GM18870 (cell line): ENCODE measurements at regions not wholly inside any gene's neighbourhood (a gene's known extent, or its start where the extent isn't known, plus 50 kb on each side); places are given as distances from the start of the nearest gene placed in this dataset.

Source experiments
- ATAC-seq: cut with Tn5 transposase; IDR thresholded peaks from one replicate; pipeline ENCODE4 v1.9.1; 2021; ENCODE audit warnings: moderate library complexity; ENCODE audit not compliant: unreplicated experiment

DNA sequence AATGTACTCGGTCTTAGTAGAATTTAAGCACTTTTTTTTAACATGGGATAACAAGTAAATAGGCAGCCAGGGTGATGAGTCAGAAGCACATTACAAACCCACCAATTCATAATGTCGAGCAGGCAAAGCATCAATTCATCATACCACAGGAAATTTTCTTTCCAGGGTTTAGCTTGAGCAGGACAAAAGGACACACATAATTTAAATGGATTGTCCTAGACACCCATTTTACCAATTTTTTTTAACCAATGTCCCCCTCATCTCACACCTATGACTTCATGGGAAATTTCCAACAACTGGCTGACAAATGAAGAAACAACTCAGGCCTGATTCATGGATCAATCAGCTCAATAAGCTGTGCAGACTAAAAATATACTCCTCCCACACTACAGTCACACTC is 58.8 kb upstream of the FOXG1 start:
- ATAC-seq = no peak

DNA sequence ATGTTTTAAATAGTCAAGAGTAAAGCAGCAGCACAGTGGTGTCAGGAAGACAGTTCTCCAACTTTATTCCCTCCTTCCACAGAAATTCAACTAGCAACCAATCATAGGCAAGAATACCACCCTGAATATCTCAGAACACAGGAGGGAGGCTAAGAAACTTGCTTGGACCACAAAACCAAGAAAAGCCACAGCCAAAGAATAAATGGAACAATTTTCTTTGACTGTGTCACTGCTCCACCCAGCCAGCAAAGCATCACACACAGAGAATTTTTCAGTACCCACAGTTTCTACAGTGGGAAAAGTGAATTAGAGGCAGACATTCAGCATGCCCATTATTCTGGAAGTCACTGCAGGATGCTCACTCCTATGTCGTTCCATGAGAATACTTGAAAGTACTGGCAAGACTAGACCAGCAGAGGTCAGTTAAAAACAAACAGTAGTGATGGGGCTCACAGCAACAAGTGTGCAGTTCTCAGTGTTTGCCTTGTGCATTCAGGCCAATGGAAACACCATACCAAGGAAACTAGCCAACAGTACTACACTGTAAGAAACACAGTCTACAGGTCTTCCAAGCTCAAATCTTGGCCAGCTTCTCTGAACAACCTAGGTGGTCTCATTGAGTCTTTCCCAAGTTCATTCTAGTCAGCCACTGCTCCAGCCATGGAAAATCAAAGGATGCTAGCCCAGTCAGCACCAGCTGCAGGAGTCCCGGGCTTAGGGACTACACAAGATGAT is 56.8 kb upstream of the FOXG1 start:
- ATAC-seq = no peak
